ENCODE measurements at regions not wholly inside any gene's neighbourhood (a gene's known extent, or its start where the extent isn't known, plus 50 kb on each side); places are given as distances from the start of the nearest gene placed in this dataset.
A peak's percentile ranks its signal among the peaks of the same experiment; 100 is the strongest.

- no peak overlapping the region for H3K4me3 ChIP-seq
- ATAC-seq (replicated peaks in 6 of 8), result no peak
- H3K4me1 ChIP-seq (replicated peaks in 1 of 2), result no peaks in the 10 kb centered on the region
- H3K27ac ChIP-seq, result no peak overlapping the region
- in situ Hi-C loops (cut with MboI; ENCODE audit: low pct_unique_long_range_greater_than_20kb in 2 of 9, low sequenced_read_pairs in 9 of 9, unreplicated experiment in 9 of 9), result no loop called here
- 0 to 80% (median 19%) methylated on average over 1 of the region's 1 CpG; no CpG with 5 or more reads in 4 of the 10 experiments for WGBS, 10 experiments
These were observed 535.9 kb upstream of the FTMT start for GRCh38 chr5:121315786-121316185.

- no peak overlapping the region for H3K4me3 ChIP-seq
- no peak for ATAC-seq (replicated peaks in 6 of 8)
- no peak overlapping the region for H3K27ac ChIP-seq
- in situ Hi-C loops (cut with MboI; ENCODE audit: low pct_unique_long_range_greater_than_20kb in 2 of 9, low sequenced_read_pairs in 9 of 9, unreplicated experiment in 9 of 9), result no loop called here
- H3K4me1 ChIP-seq (replicated peaks in 1 of 2), result no peaks in the 10 kb centered on the region
- 60 to 100% (median 90%) methylated on average over 1 of the region's 1 CpG; no CpG with 5 or more reads in 4 of the 10 experiments for WGBS, 10 experiments
These were observed 532.4 kb upstream of the FTMT start for GRCh38 chr5:121319292-121319691.

- in situ Hi-C loops (cut with MboI; ENCODE audit: low pct_unique_long_range_greater_than_20kb in 2 of 9, low sequenced_read_pairs in 9 of 9, unreplicated experiment in 9 of 9), result no loop called here
- peak in 1 of 8 experiments; percentile 95 for ATAC-seq (replicated peaks in 6 of 8)
These were observed 525.8 kb upstream of the FTMT start for GRCh38 chr5:121325930-121326329.

GRCh38 chr5:121350181-121350930 lies 501.3 kb upstream of the FTMT start:
- H3K4me1 ChIP-seq (replicated peaks in 1 of 2), result no peaks in the 10 kb centered on the region
- in situ Hi-C loops (cut with MboI; ENCODE audit: low pct_unique_long_range_greater_than_20kb in 2 of 9, low sequenced_read_pairs in 9 of 9, unreplicated experiment in 9 of 9), result no loop called here
- no peak overlapping the region for H3K4me3 ChIP-seq
- ATAC-seq (replicated peaks in 6 of 8), result peak in 1 of 8 experiments; percentile 33
- WGBS, 10 experiments, result 0 to 82% (median 48%) methylated on average over 2 to 4 of the region's 4 CpGs
- H3K27ac ChIP-seq, result no peak overlapping the region

More at GRCh38 chr5:121325930-121326329, 525.8 kb upstream of the FTMT start:
- no peak overlapping the region for H3K4me3 ChIP-seq
- H3K27ac ChIP-seq, result no peak overlapping the region
- no peaks in the 10 kb centered on the region for H3K4me1 ChIP-seq (replicated peaks in 1 of 2)

- WGBS, 10 experiments, result 11 to 100% (median 68%) methylated on average over 2 to 3 of the region's 3 CpGs
- Histone ChIP-seq H3K4me1 (replicated peaks in 1 of 2) (no peaks in the 10 kb centered on the region), H3K27ac (no peak overlapping the region), H3K4me3 (no peak overlapping the region)
- in situ Hi-C loops (cut with MboI; ENCODE audit: low pct_unique_long_range_greater_than_20kb in 2 of 9, low sequenced_read_pairs in 9 of 9, unreplicated experiment in 9 of 9), result no loop called here
- peak; percentile 26 to 99 (median 78) for ATAC-seq (replicated peaks in 6 of 8)
These were observed 485.2 kb upstream of the FTMT start for GRCh38 chr5:121366515-121366914.

- no peak overlapping the region for H3K27ac ChIP-seq
- in situ Hi-C loops (cut with MboI; ENCODE audit: low pct_unique_long_range_greater_than_20kb in 2 of 9, low sequenced_read_pairs in 9 of 9, unreplicated experiment in 9 of 9), result no loop called here
- ATAC-seq (replicated peaks in 6 of 8), result peak in 2 of 8 experiments; percentile 82 to 84
- WGBS, 10 experiments, result 33 to 90% (median 74%) methylated on average over 1 to 3 of the region's 3 CpGs; no CpG with 5 or more reads in 1 of the 10 experiments
- no peak overlapping the region for H3K4me3 ChIP-seq
- H3K4me1 ChIP-seq (replicated peaks in 1 of 2), result no peaks in the 10 kb centered on the region
These were observed 478.3 kb upstream of the FTMT start for GRCh38 chr5:121373371-121373770.

- in situ Hi-C loops (cut with MboI; ENCODE audit: low pct_unique_long_range_greater_than_20kb in 2 of 9, low sequenced_read_pairs in 9 of 9, unreplicated experiment in 9 of 9), result no loop called here
- Histone ChIP-seq H3K4me3 (no peak overlapping the region), H3K27ac (no peak overlapping the region), H3K4me1 (replicated peaks in 1 of 2) (no peaks in the 10 kb centered on the region)
- WGBS, 10 experiments, result 0 to 100% (median 57%) methylated on average over 1 of the region's 1 CpG; no CpG with 5 or more reads in 1 of the 10 experiments
- no peak for ATAC-seq (replicated peaks in 6 of 8)
These were observed 474.2 kb upstream of the FTMT start for GRCh38 chr5:121377461-121377860.

GRCh38 chr5:121378046-121378445 lies 473.6 kb upstream of the FTMT start:
- ATAC-seq (replicated peaks in 6 of 8), result no peak
- Histone ChIP-seq H3K4me1 (replicated peaks in 1 of 2) (no peaks in the 10 kb centered on the region), H3K4me3 (no peak overlapping the region), H3K27ac (no peak overlapping the region)
- in situ Hi-C loops (cut with MboI; ENCODE audit: low pct_unique_long_range_greater_than_20kb in 2 of 9, low sequenced_read_pairs in 9 of 9, unreplicated experiment in 9 of 9), result no loop called here
- WGBS, 10 experiments, result 54 to 100% (median 93%) methylated on average over 2 to 3 of the region's 3 CpGs; no CpG with 5 or more reads in 1 of the 10 experiments

- no peak for ATAC-seq (replicated peaks in 6 of 8)
- in situ Hi-C loops (cut with MboI; ENCODE audit: low pct_unique_long_range_greater_than_20kb in 2 of 9, low sequenced_read_pairs in 9 of 9, unreplicated experiment in 9 of 9), result no loop called here
- H3K27ac ChIP-seq, result no peak overlapping the region
- no peaks in the 10 kb centered on the region for H3K4me1 ChIP-seq (replicated peaks in 1 of 2)
- no peak overlapping the region for H3K4me3 ChIP-seq
- 100% methylated on average over 1 to 2 of the region's 3 CpGs; no CpG with 5 or more reads in 6 of the 10 experiments for WGBS, 10 experiments
These were observed 472.9 kb upstream of the FTMT start for GRCh38 chr5:121378559-121379359.

GRCh38 chr5:121380066-121380465 lies 471.6 kb upstream of the FTMT start:
- in situ Hi-C loops (cut with MboI; ENCODE audit: low pct_unique_long_range_greater_than_20kb in 2 of 9, low sequenced_read_pairs in 9 of 9, unreplicated experiment in 9 of 9), result no loop called here
- no peak overlapping the region for H3K4me3 ChIP-seq
- ATAC-seq (replicated peaks in 6 of 8), result no peak
- WGBS, 10 experiments, result 0 to 100% (median 90%) methylated on average over 1 to 2 of the region's 2 CpGs
- H3K4me1 ChIP-seq (replicated peaks in 1 of 2), result no peaks in the 10 kb centered on the region
- no peak overlapping the region for H3K27ac ChIP-seq

GRCh38 chr5:121384359-121384758 lies 467.3 kb upstream of the FTMT start:
- in situ Hi-C loops (cut with MboI; ENCODE audit: low pct_unique_long_range_greater_than_20kb in 2 of 9, low sequenced_read_pairs in 9 of 9, unreplicated experiment in 9 of 9), result no loop called here
- 72 to 100% (median 83%) methylated on average over 1 to 4 of the region's 5 CpGs; no CpG with 5 or more reads in 1 of the 10 experiments for WGBS, 10 experiments
- ATAC-seq (replicated peaks in 6 of 8), result no peak
- Histone ChIP-seq H3K27ac (no peak overlapping the region), H3K4me1 (replicated peaks in 1 of 2) (no peaks in the 10 kb centered on the region), H3K4me3 (no peak overlapping the region)

GRCh38 chr5:121386334-121386733 lies 465.3 kb upstream of the FTMT start:
- H3K27ac ChIP-seq, result no peak overlapping the region
- ATAC-seq (replicated peaks in 6 of 8), result no peak
- in situ Hi-C loops (cut with MboI; ENCODE audit: low pct_unique_long_range_greater_than_20kb in 2 of 9, low sequenced_read_pairs in 9 of 9, unreplicated experiment in 9 of 9), result no loop called here
- H3K4me3 ChIP-seq, result no peak overlapping the region
- H3K4me1 ChIP-seq (replicated peaks in 1 of 2), result no peaks in the 10 kb centered on the region
- WGBS, 10 experiments, result 0 to 50% (median 24%) methylated on average over 1 to 2 of the region's 2 CpGs; no CpG with 5 or more reads in 2 of the 10 experiments

- no peak for ATAC-seq (replicated peaks in 6 of 8)
- in situ Hi-C loops (cut with MboI; ENCODE audit: low pct_unique_long_range_greater_than_20kb in 2 of 9, low sequenced_read_pairs in 9 of 9, unreplicated experiment in 9 of 9), result no loop called here
- no peaks in the 10 kb centered on the region for H3K4me1 ChIP-seq (replicated peaks in 1 of 2)
These were observed 455.0 kb upstream of the FTMT start for GRCh38 chr5:121396716-121397115.

More at GRCh38 chr5:121396716-121397115, 455.0 kb upstream of the FTMT start:
- no peak overlapping the region for H3K27ac ChIP-seq
- H3K4me3 ChIP-seq, result no peak overlapping the region
